K562 (cell line): ENCODE measurements at regions not wholly inside any gene's neighbourhood (a gene's known extent, or its start where the extent isn't known, plus 50 kb on each side); places are given as distances from the start of the nearest gene placed in this dataset.

Experiments used
- ATAC-seq: fragments of 200-7000 bp; cut with Tn5 transposase; 3 replicates; pipeline ENCODE4 v1.9.1; 2020; ENCODE audit warnings: moderate library complexity
- BruUV-seq: library from RNA; stranded (reverse); fragments of 400-500 nt; replicated peaks from 2 replicates; lab custom pipeline; 2021; lab: Mats Ljungman, UMichigan
- CTCF ChIA-PET: fragments of 300-600 bp; formaldehyde crosslinking; extraction: SDS; loops from one replicate; lab custom pipeline; 2021; ENCODE audit warnings: low intra/inter-chr PET ratio; lab: Yijun Ruan, JAX
- POLR2A ChIA-PET: fragments of 300-600, 350-650 bp; sonication (Branson Sonifier 250); formaldehyde crosslinking; extraction: SDS; loops from one replicate; lab custom pipeline; 2021; ENCODE audit warnings: antibody characterized with exemption, inconsistent platforms; lab: Yijun Ruan, JAX
- DNase-seq, 4 experiments: peaks; one replicate each; pipeline versions ENCODE4 v3.0.0 to v3.0.0-alpha.2; 2011 to 2018; ENCODE audit warnings: low spot score in 3 of 4, mixed read lengths in 3 of 4; ENCODE audit errors: extremely low read depth in 1 of 4
- FAIRE-seq: peaks from 2 replicates; lab custom pipeline; 2011; peaks lifted over from hg19 to GRCh38; lab: Jason Lieb, UNC
- H2AFZ ChIP-seq: 2 replicates; pipeline ENCODE4 v1.6.0; 2011; ENCODE audit warnings: low read depth, low read length, control low read depth, inconsistent platforms
- H3K27ac ChIP-seq: fragments of 200-600 bp; 3 replicates; pipeline ENCODE4 v1.8.0; 2011; ENCODE audit warnings: low read depth, mild to moderate bottlenecking, control low read depth, inconsistent platforms, low read length, moderate library complexity, mixed read lengths; ENCODE audit errors: extremely low read depth
- H3K27me3 ChIP-seq, 2 experiments: fragments of 300-600 bp in 1 of 2; 2 replicates in 1 of 2; 3 replicates in 1 of 2; pipeline versions ENCODE4 v1.6.0 to v1.8.0; 2011; ENCODE audit warnings: inconsistent platforms in 2 of 2, low read length in 2 of 2, mild to moderate bottlenecking in 1 of 2, mixed read lengths in 1 of 2, moderate library complexity in 1 of 2; ENCODE audit not compliant: control insufficient read depth in 2 of 2, insufficient read depth in 2 of 2
- H3K36me3 ChIP-seq: fragments of 300-600 bp; 3 replicates; pipeline ENCODE4 v1.8.0; 2011; ENCODE audit warnings: mild to moderate bottlenecking, low read length, inconsistent platforms; ENCODE audit not compliant: control insufficient read depth, insufficient read depth
- H3K4me1 ChIP-seq, 2 experiments: fragments of 200-600 bp in 1 of 2; replicated peaks in 1 of 2; 2 replicates in 1 of 2; 3 replicates in 1 of 2; pipeline versions ENCODE4 v1.5.1 to v1.8.0; 2011; ENCODE audit warnings: inconsistent platforms in 2 of 2, low read length in 2 of 2, mild to moderate bottlenecking in 1 of 2, mixed read lengths in 1 of 2, moderate library complexity in 1 of 2; ENCODE audit not compliant: control insufficient read depth in 2 of 2, insufficient read depth in 2 of 2
- H3K4me2 ChIP-seq: 2 replicates; pipeline ENCODE4 v1.6.1; 2011; ENCODE audit warnings: low read length, control low read depth, inconsistent platforms, mixed read lengths; ENCODE audit not compliant: insufficient read depth
- H3K4me3 ChIP-seq: fragments of 200-600 bp; sonication (generic), shearing (Covaris generic); 2 replicates; pipeline ENCODE4 v1.5.1; 2016; ENCODE audit warnings: control low read depth, inconsistent platforms
- H3K79me2 ChIP-seq: fragments of 200-600 bp; 3 replicates; pipeline ENCODE4 v1.8.0; 2011; ENCODE audit warnings: low read length, inconsistent platforms; ENCODE audit not compliant: control insufficient read depth, insufficient read depth
- H3K9ac ChIP-seq, 2 experiments: 2 replicates each; pipeline versions ENCODE4 v1.6.0 to v1.6.1; 2011; ENCODE audit warnings: low read depth in 2 of 2, low read length in 2 of 2, control low read depth in 1 of 2, inconsistent platforms in 1 of 2, mild to moderate bottlenecking in 1 of 2, mixed read lengths in 1 of 2; ENCODE audit not compliant: insufficient read depth in 1 of 2
- H3K9me1 ChIP-seq: one replicate; pipeline ENCODE4 v1.6.0; 2011; ENCODE audit warnings: inconsistent platforms, mild to moderate bottlenecking, low read length, moderate library complexity; ENCODE audit not compliant: control insufficient read depth, insufficient read depth
- H3K9me3 ChIP-seq: replicated peaks from 2 replicates; pipeline ENCODE4 v1.5.1; 2011; ENCODE audit warnings: low read depth, low read length, inconsistent platforms; ENCODE audit not compliant: control insufficient read depth, insufficient read depth
- H4K20me1 ChIP-seq: replicated peaks from 2 replicates; pipeline ENCODE4 v1.6.1; 2011; ENCODE audit warnings: low read length, inconsistent platforms, mixed read lengths; ENCODE audit not compliant: control insufficient read depth, insufficient read depth
- ARID1B ChIP-seq: fragments of 450-650 bp; IDR thresholded peaks from 2 replicates; pipeline ENCODE4 v1.6.1; 2016; ENCODE audit warnings: antibody characterized with exemption, mild to moderate bottlenecking, inconsistent platforms
- BHLHE40 ChIP-seq: IDR thresholded peaks from 2 replicates; pipeline ENCODE4 v1.6.1; 2011; ENCODE audit warnings: low read length, improper control_type of control experiment
- CBFA2T3 ChIP-seq: fragments of 450-650 bp; IDR thresholded peaks from 2 replicates; pipeline ENCODE4 v1.6.1; 2017
- CXXC5 ChIP-seq: fragments of 250-450 bp; sonication (Bioruptor Pico); IDR thresholded peaks from 2 replicates; pipeline ENCODE4 v1.8.0; 2022; ENCODE audit warnings: inconsistent platforms, mild to moderate bottlenecking, moderate library complexity
- FOSL1 ChIP-seq: fragments of 200-800 bp; sonication (Bioruptor generic); conservative IDR thresholded peaks from 2 replicates; pipeline ENCODE4 v1.6.1; 2016; ENCODE audit warnings: missing genetic modification characterization, missing compliant biosample characterization
- HMG20A ChIP-seq: fragments of 450-650 bp; formaldehyde crosslinking; conservative IDR thresholded peaks from 2 replicates; pipeline ENCODE4 v1.4.0; 2020; ENCODE audit warnings: mild to moderate bottlenecking, mixed read lengths
- MCM2 ChIP-seq: fragments of 450-650 bp; IDR thresholded peaks from 2 replicates; pipeline ENCODE4 v1.6.1; 2017; ENCODE audit warnings: low read depth, mild to moderate bottlenecking
- MECOM ChIP-seq: fragments of 250-450 bp; sonication (Bioruptor Pico); IDR thresholded peaks from 2 replicates; pipeline ENCODE4 v1.8.0; 2022; ENCODE audit warnings: inconsistent platforms
- RHOXF2B ChIP-seq: fragments of 250-450 bp; sonication (Bioruptor Pico); conservative IDR thresholded peaks from 2 replicates; pipeline ENCODE4 v1.5.1; 2021
- SMARCA4 ChIP-seq: fragments of 450-650 bp; IDR thresholded peaks from 2 replicates; pipeline ENCODE4 v1.6.1; 2016
- ZBTB17 ChIP-seq: fragments of 450-650 bp; formaldehyde crosslinking; IDR thresholded peaks from 2 replicates; pipeline ENCODE4 v1.4.0; 2020; ENCODE audit warnings: mild to moderate bottlenecking
- ZFPM2 ChIP-seq: fragments of 250-450 bp; sonication (Bioruptor Pico); IDR thresholded peaks from 2 replicates; pipeline ENCODE4 v1.5.1; 2022; ENCODE audit warnings: mild to moderate bottlenecking
- ZKSCAN3 ChIP-seq: fragments of 250-450 bp; sonication (Bioruptor Pico); IDR thresholded peaks from 2 replicates; pipeline ENCODE4 v1.4.0; 2020
- ZNF143 ChIP-seq: sonication (generic); formaldehyde crosslinking; IDR thresholded peaks from 2 replicates; pipeline ENCODE4 v1.9.0; 2022; ENCODE audit warnings: mild to moderate bottlenecking, missing genetic modification reagents
- ZNF217 ChIP-seq: sonication (generic); formaldehyde crosslinking; IDR thresholded peaks from 2 replicates; pipeline ENCODE4 v1.8.0; 2022; ENCODE audit warnings: mild to moderate bottlenecking, missing genetic modification reagents
- ZNF384 ChIP-seq: IDR thresholded peaks from 2 replicates; pipeline ENCODE4 v1.6.1; 2012; ENCODE audit warnings: low read depth, low read length, improper control_type of control experiment
- ZNF717 ChIP-seq: fragments of 250-450 bp; sonication (Bioruptor Pico); IDR thresholded peaks from 2 replicates; pipeline ENCODE4 v1.5.0; 2021
- WGBS: fragments of 100-300 bp; shearing (Covaris generic); methylation state at CpG from one replicate; pipeline ENCODE4 v1.1.6; 2016; ENCODE audit warnings: low coverage, mixed read lengths; ENCODE audit not compliant: insufficient coverage; ENCODE audit errors: missing lambda C conversion rate; 5-methylcytosine and 5-hydroxymethylcytosine counted together
- in situ Hi-C: fragments of 300-500 bp; cut with MboI; formaldehyde crosslinking; loops from 4 replicates; pipeline ENCODE4 v1.15.0; 2018; ENCODE audit warnings: inconsistent platforms, mixed read lengths
- intact Hi-C: fragments of 100-400 bp; cut with micrococcal nuclease; formaldehyde crosslinking; loops from 2 replicates; pipeline ENCODE4 v1.14.2; 2022

DNA sequence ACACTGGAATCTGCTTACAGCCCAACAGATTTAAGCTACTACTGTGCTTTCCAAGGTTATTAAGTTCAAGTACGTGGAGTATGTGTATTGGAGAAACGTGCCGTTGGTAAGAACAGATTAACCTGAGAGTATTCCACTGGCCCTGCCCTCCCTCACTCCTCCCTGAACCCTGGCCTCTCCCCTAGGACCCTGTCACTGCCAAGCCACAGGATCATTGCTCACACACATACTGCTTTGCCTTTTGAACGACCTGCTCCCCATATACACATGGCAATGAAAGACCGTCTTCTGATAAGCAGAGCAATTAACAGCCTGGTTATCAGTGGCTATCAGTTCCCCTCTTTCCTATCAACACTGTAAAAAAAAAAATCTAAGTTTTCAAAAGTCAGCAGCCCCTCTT is 458.9 kb upstream of the DYNLRB2 start:
- intact Hi-C loops, result loop anchor here (5.0 to 10.0 kb wide), 3 partner anchors 65 to 235 kb away; no protein-coding TSS in a partner anchor

More for the DNA sequence above, 458.9 kb upstream of the DYNLRB2 start:
- WGBS, result 1% methylated on average over 5 of the region's 5 CpGs
- H3K27ac ChIP-seq, result no peak overlapping the region
- H3K9me1 ChIP-seq, result no peaks in the 10 kb centered on the region
- H3K4me3 ChIP-seq, result no peak overlapping the region
- no peaks in the 10 kb centered on the region for H3K79me2 ChIP-seq
- H3K4me2 ChIP-seq, result no peak overlapping the region
- no peak for DNase-seq
- H4K20me1 ChIP-seq, result no peaks in the 10 kb centered on the region
- no peak overlapping the region for H3K9ac ChIP-seq
- TF ChIP-seq ZBTB17 (CRISPR knock-in tag) (no peak), CXXC5 (CRISPR knock-in tag) (0 out of 2 replicates have a peak, but pooled peaks have one; percentile 26), RHOXF2B (no peak), BHLHE40 (peak; percentile 28; the same call in 1 of the 2 replicates), MECOM (CRISPR knock-in tag) (0 out of 2 replicates have a peak, but pooled peaks have one; percentile 43), HMG20A (CRISPR knock-in tag) (no peak), ZNF717 (CRISPR knock-in tag) (no peak), CBFA2T3 (peak; percentile 22; the same call in 1 of the 2 replicates), ZFPM2 (CRISPR knock-in tag) (no peak), ZNF384 (no peak), ZNF143 (no peak), ZKSCAN3 (no peak), ARID1B (peak; percentile 11; the same call in 1 of the 2 replicates), ZNF217 (CRISPR knock-in tag) (no peak), SMARCA4 (no peak), MCM2 (no peak), FOSL1 (peak; percentile 25; the same call in 1 of the 2 replicates)
- TF ChIP-seq, all 486 proteins: peak for 6
- POLR2A ChIA-PET, result no interaction called here
- in situ Hi-C loops, result no loop called here
- CTCF ChIA-PET, result no interaction called here
- Histone ChIP-seq H2AFZ (no peak overlapping the region), H3K36me3 (no peaks in the 10 kb centered on the region), H3K4me1 (peaks cover 0 to 6% of the 10 kb centered on the region in 2 experiments; a peak in 3 of 5 replicates), H3K27me3 (no peaks in the 10 kb centered on the region), H3K9me3 (no peaks in the 10 kb centered on the region)
- ATAC-seq (no peak), FAIRE-seq (no peak)
- no TSS peak for BruUV-seq
